GM04504 (cell line): ENCODE measurements at regions not wholly inside any gene's neighbourhood (a gene's known extent, or its start where the extent isn't known, plus 50 kb on each side); places are given as distances from the start of the nearest gene placed in this dataset.
"Not testable (repeated sequence)": the region's sequence is repeated elsewhere in the genome, so short reads cannot be mapped to it uniquely, and the experiment has no call there.

Source experiments
- DNase-seq: peaks from one replicate; pipeline ENCODE4 v3.0.0-alpha.2; 2012; ENCODE audit warnings: low read depth

DNA sequence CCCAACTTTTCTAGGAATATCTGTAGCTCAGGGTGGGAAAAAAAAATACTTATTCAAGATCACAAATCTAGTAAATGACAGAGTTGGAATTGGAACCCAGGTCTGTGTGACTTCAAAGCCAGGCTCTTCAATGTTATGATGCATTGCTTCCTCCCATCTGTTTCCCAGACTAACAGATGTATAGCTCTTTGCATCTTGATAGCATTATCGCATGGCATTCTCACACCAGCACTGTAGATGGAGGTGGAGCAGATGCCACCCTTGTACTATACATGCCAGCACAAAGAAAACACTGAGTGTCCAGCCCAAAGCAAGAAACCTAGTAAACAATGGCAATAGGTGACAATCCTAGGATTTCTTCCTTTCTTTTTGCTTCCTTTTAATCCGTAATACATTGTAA is 497.3 kb downstream of the NEBL start:
- DNase-seq, result no peak

DNA sequence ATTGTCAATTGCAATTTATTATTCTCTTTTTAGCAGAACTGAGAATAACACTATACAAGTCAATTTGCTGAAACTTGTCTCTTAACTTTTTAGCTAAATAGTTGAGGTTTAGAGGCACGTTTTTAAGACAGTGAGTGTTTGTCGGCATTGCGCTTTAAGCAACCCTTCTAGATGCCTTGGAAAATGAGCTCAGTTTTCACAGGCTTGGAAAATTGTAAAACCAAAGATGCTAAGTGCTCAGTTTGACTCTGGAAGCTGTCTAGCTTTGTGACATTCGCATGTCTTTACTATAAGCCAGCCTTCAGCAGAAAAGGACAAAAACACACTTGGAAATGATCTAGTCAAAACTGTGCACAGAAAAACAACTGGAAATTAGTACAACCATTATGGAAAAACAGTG is 500.4 kb downstream of the NEBL start:
- no peak for DNase-seq

GRCh38 chr10:20396205-20396604 is 500.9 kb downstream of the NEBL start:
- DNase-seq, result no peak

- DNase-seq, result no peak
These were observed 505.5 kb downstream of the NEBL start for GRCh38 chr10:20391629-20392028.

GRCh38 chr10:20381761-20382160 is 515.4 kb downstream of the NEBL start:
- DNase-seq, result no peak

- DNase-seq, result no peak
These were observed 516.7 kb downstream of the NEBL start for GRCh38 chr10:20380401-20380800.

DNA sequence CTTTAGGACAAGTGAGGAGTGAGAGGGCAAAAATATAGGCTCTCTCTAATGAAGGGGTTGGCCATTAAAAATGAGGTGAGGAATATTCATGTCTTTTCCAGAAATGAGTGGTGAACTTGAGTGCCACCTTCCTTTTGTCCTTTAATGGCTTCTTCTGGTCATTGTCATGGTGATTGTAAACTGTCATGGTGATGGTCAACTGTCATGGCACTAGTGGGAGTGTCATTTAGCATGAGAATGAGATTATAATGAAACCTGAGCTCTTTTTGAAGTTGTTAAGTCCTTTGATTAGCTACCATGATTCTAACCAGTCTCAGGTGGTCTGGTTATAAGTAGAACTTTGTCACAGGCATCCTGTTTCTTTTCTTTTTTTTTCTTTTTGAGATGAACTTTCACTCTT is 524.4 kb downstream of the NEBL start:
- DNase-seq, result no peak

DNA sequence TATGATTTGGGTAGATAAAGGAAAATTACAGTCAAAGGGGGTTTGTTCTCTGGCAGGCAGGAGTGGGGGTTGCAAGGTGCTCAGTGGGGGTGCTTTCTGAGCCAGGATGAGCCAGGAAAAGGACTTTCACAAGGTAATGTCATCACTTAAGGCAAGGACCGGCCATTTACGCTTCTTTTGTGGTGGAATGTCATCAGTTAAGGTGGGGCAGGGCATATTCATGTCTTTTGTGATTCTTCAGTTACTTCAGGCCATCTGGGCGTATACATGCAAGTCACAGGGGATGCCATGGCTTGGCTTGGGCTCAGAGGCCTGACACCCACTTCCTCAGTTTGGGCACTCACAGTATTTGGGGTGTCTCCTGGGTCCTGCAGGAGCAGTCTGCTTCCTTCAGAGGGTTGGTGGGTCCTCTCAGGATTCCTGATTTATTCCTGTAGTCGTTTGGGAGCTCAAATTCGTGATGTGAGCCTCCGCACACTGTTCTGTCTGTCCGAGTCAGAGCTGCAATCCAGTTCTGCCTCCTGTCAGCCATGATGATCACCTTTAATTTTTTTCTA is 526.1 kb downstream of the NEBL start:
- not testable (repeated sequence) for DNase-seq

GRCh38 chr10:20369863-20370736 is 527.0 kb downstream of the NEBL start:
- no peak for DNase-seq

- no peak for DNase-seq
These were observed 533.4 kb downstream of the NEBL start for GRCh38 chr10:20363684-20364083.

DNA sequence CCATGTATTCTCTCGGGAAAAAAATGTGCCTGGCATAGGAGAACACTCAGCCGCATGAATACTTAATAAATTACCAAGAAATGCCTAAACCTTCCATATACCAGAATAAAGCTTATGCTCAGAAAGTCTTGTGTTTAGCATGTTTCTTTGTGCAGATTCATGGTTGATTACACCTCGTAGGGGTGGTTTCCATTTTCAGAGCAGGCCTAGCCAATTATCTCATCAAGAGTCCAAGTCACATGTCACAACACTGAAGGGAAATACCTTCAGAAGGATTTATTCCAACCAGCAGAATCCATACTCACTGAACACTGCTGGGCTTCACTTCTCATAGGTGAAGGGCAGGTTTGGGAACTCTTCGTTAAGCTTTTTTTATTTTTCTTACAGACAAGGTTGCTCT is 539.7 kb downstream of the PLXDC2 start:
- DNase-seq, result no peak

- DNase-seq, result no peak
These were observed 538.8 kb downstream of the PLXDC2 start for GRCh38 chr10:20355011-20355410.

- DNase-seq, result no peak
These were observed 537.9 kb downstream of the PLXDC2 start for GRCh38 chr10:20354166-20354565.

DNA sequence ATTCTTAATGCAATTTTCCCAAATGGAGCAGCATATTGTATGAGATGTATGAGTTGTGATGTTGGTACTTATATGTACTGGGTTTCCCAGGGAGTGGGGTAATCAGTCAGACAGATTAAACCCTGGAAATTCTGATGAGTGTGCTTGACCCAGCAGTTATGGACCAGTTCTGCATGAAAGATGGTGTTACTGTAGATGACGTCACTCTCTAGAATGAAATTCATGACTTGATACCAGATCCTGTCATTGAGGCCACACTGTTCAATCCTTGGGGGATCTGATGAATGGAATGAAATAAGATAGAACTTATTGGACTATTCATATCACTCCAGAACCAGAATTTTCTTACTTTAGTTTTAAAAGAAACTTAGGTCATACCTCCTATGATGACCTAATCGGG is 534.3 kb downstream of the PLXDC2 start:
- no peak for DNase-seq

DNA sequence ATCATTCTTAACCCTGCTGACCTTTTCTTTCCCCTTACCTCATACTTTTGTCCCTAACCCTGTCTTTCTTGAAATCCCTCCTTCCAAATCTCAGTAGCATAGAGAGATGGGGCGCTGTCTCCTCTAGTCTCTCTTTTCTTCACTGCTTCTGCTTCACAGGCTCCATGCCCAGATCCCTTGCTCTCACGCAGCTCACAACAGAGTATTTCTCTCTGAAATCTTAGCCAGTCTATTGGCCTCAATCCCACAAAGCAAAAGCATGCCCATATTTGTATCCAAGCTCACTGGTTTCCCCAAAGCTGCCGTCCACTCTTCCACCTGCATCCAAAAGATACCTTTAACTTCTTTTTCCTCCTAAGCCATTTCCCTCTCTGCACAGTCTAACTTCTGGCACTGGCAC is 526.8 kb downstream of the PLXDC2 start:
- no peak for DNase-seq
